CD14-positive monocyte (primary cell): ENCODE measurements at regions not wholly inside any gene's neighbourhood (a gene's known extent, or its start where the extent isn't known, plus 50 kb on each side); places are given as distances from the start of the nearest gene placed in this dataset.

ENCODE experiments used
- DNase-seq, 3 donors: peaks; one replicate each; pipeline ENCODE4 v3.0.0-alpha.2; 2011 to 2022
- H2AFZ ChIP-seq: 2 replicates; pipeline ENCODE4 v1.6.0; 2012; ENCODE audit warnings: mild to moderate bottlenecking, low read depth, low read length, inconsistent platforms; ENCODE audit not compliant: insufficient read depth, poor library complexity, severe bottlenecking
- H3K27ac ChIP-seq, 2 donors: 1 replicate in 1 of 2; 2 replicates in 1 of 2; pipeline ENCODE4 v1.5.1; 2012 to 2013; ENCODE audit warnings: low read length in 2 of 2, control low read depth in 1 of 2, inconsistent platforms in 1 of 2, low read depth in 1 of 2, mild to moderate bottlenecking in 1 of 2
- H3K27me3 ChIP-seq, 2 donors: one replicate each; pipeline versions ENCODE4 v1.6.0 to v1.6.1; 2011 to 2013; ENCODE audit warnings: low read length in 2 of 2; ENCODE audit not compliant: control insufficient read depth in 2 of 2, insufficient read depth in 2 of 2
- H3K36me3 ChIP-seq, 2 donors: replicated peaks in 1 of 2; 1 replicate in 1 of 2; 2 replicates in 1 of 2; pipeline versions ENCODE4 v1.5.1 to v1.6.1; 2012 to 2013; ENCODE audit warnings: low read length in 2 of 2, control low read depth in 1 of 2, inconsistent platforms in 1 of 2, mild to moderate bottlenecking in 1 of 2; ENCODE audit not compliant: insufficient read depth in 2 of 2, control insufficient read depth in 1 of 2
- H3K4me1 ChIP-seq, 2 donors: 1 replicate in 1 of 2; 2 replicates in 1 of 2; pipeline versions ENCODE4 v1.5.1 to v1.6.1; 2012 to 2013; ENCODE audit warnings: low read length in 2 of 2, control low read depth in 1 of 2, inconsistent platforms in 1 of 2, mild to moderate bottlenecking in 1 of 2, moderate library complexity in 1 of 2; ENCODE audit not compliant: insufficient read depth in 2 of 2, control insufficient read depth in 1 of 2
- H3K4me2 ChIP-seq: replicated peaks from 2 replicates; pipeline ENCODE3; 2012; ENCODE audit warnings: low read length, moderate library complexity, mild to moderate bottlenecking; ENCODE audit not compliant: poor library complexity, severe bottlenecking; ENCODE audit errors: extremely low read depth
- H3K4me3 ChIP-seq, 3 experiments: fragments of 200-600 bp in 1 of 3; sonication (generic) in 1 of 3; replicated peaks in 1 of 3; 1 replicate in 2 of 3; 2 replicates in 1 of 3; pipeline ENCODE4 v1.5.1; 2011 to 2013; ENCODE audit warnings: low read length in 3 of 3, mild to moderate bottlenecking in 3 of 3, control low read depth in 2 of 3, low read depth in 2 of 3, inconsistent platforms in 1 of 3, moderate library complexity in 1 of 3
- H3K79me2 ChIP-seq: 2 replicates; pipeline ENCODE4 v1.6.0; 2012; ENCODE audit warnings: mild to moderate bottlenecking, control low read depth, inconsistent platforms, low read length, moderate library complexity; ENCODE audit not compliant: insufficient read depth
- H3K9ac ChIP-seq: 2 replicates; pipeline ENCODE4 v1.6.0; 2017; ENCODE audit warnings: low read length, mild to moderate bottlenecking; ENCODE audit not compliant: insufficient read depth, poor library complexity, severe bottlenecking
- H3K9me3 ChIP-seq, 2 donors: replicated peaks in 1 of 2; 1 replicate in 1 of 2; 2 replicates in 1 of 2; pipeline versions ENCODE4 v1.5.1 to v1.6.1; 2012 to 2013; ENCODE audit warnings: low read length in 2 of 2, control low read depth in 1 of 2; ENCODE audit not compliant: control insufficient read depth in 1 of 2, insufficient read depth in 1 of 2
- H4K20me1 ChIP-seq: 2 replicates; pipeline ENCODE4 v1.6.0; 2012; ENCODE audit warnings: mild to moderate bottlenecking, low read length, control low read depth, moderate library complexity; ENCODE audit not compliant: insufficient read depth
- H3K27ac Mint-ChIP-seq, 7 donors: one replicate each; pipeline ENCODE4 v1.8.0; 2020; ENCODE audit warnings: mild to moderate bottlenecking in 7 of 7, mixed read lengths in 7 of 7, moderate library complexity in 6 of 7, inconsistent platforms in 2 of 7
- H3K27me3 Mint-ChIP-seq, 3 donors: one replicate each; pipeline ENCODE4 v1.8.0; 2021 to 2022; ENCODE audit warnings: low read depth in 3 of 3, mild to moderate bottlenecking in 3 of 3, mixed read lengths in 3 of 3, moderate library complexity in 3 of 3, inconsistent platforms in 1 of 3
- H3K36me3 Mint-ChIP-seq, 2 donors: one replicate each; pipeline ENCODE4 v1.8.0; 2020; ENCODE audit warnings: mixed read lengths in 2 of 2, inconsistent platforms in 1 of 2, mild to moderate bottlenecking in 1 of 2
- H3K4me1 Mint-ChIP-seq: one replicate; pipeline ENCODE4 v1.8.0; 2020; ENCODE audit warnings: mild to moderate bottlenecking, mixed read lengths
- H3K4me3 Mint-ChIP-seq, 2 donors: one replicate each; pipeline ENCODE4 v1.8.0; 2020; ENCODE audit warnings: mild to moderate bottlenecking in 2 of 2, mixed read lengths in 2 of 2, moderate library complexity in 1 of 2
- H3K9me3 Mint-ChIP-seq, 7 donors: one replicate each; pipeline ENCODE4 v1.8.0; 2020 to 2022; ENCODE audit warnings: mixed read lengths in 7 of 7, mild to moderate bottlenecking in 6 of 7, moderate library complexity in 6 of 7, inconsistent platforms in 2 of 7
- WGBS: methylation state at CpG from one replicate; pipeline ENCODE4 v1.1.5; 2013; ENCODE audit warnings: missing lambda C conversion rate; ENCODE audit not compliant: insufficient coverage; 5-methylcytosine and 5-hydroxymethylcytosine counted together
- intact Hi-C, 2 donors: fragments of 100-400 bp; cut with micrococcal nuclease; formaldehyde crosslinking; loops; one replicate each; pipeline versions ENCODE4 v1.15.0 to v1.15.1; 2023
- TF ChIP-seq, protein P1 (sequence below): fragments of 200-600 bp; IDR thresholded peaks from one replicate; pipeline ENCODE4 v1.8.0; 2022; ENCODE audit warnings: antibody characterized with exemption, mild to moderate bottlenecking

DNA sequence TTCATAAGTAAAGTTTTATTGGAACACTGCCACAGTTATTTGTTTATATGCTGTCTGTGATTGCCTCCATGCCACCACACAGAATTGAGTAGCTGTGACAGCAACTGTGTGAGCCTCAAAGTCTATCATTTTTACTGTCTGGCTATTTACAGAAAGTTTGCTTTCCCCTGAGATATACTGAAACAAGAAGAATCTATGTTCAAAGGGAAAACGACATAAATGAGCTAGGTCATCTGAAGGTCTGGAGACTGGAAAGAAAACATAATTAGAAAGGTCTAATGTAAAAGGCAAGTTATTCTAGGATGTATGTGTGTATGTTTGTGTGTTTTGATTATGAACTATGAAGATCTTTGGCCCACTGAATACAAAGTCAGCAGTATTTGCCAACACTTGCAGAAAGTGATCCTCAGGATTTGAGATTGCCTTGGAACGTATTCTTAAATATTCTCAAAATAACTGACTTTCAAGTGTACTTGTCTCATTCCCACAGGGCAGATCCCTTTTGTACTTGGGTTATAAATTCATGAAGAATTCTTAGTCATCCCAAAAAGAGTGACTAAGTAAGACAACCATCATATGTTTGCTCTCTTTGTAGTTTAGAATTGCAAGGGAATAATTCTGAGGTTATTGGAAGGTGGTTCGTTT is 677.7 kb downstream of the DOK5 start:
- no peak for DNase-seq

DNA sequence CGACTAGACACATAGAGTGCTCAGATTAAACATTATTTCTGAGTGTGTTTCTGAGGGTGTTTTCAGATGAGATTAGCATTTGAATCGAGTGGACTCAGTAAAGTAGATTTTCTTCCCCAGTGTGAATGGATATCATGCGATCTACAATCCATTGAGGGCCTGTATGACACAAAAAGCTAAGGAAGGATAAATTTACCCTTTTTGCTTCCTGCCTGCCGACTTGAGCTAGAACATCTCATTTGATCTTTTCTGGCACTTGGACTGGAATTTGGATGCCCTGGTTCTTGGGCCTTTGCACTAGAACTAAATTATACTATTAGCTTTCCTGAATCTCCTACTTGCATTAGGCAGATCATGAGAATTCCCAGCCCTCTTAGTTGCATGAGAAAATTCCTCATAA is 675.8 kb downstream of the DOK5 start:
- H3K27me3 Mint-ChIP-seq = peaks cover 0 to 3% (median 0%) of the 10 kb centered on the region in 3 donors
- H3K4me2 ChIP-seq = no peak overlapping the region
- intact Hi-C loops = no loop called here
- no peaks in the 10 kb centered on the region for H3K27me3 ChIP-seq
- no peaks in the 10 kb centered on the region for H3K36me3 ChIP-seq
- H3K9ac ChIP-seq = no peak overlapping the region
- H3K9me3 ChIP-seq = no peaks in the 10 kb centered on the region
- peaks cover 0 to 8% (median 3%) of the 10 kb centered on the region in 7 donors for H3K9me3 Mint-ChIP-seq
- no peaks in the 10 kb centered on the region for H3K4me1 ChIP-seq
- H3K36me3 Mint-ChIP-seq = no peaks in the 10 kb centered on the region
- no peak overlapping the region for H3K4me3 Mint-ChIP-seq
- no peak overlapping the region for H3K27ac ChIP-seq
- TF ChIP-seq, protein P1, sequence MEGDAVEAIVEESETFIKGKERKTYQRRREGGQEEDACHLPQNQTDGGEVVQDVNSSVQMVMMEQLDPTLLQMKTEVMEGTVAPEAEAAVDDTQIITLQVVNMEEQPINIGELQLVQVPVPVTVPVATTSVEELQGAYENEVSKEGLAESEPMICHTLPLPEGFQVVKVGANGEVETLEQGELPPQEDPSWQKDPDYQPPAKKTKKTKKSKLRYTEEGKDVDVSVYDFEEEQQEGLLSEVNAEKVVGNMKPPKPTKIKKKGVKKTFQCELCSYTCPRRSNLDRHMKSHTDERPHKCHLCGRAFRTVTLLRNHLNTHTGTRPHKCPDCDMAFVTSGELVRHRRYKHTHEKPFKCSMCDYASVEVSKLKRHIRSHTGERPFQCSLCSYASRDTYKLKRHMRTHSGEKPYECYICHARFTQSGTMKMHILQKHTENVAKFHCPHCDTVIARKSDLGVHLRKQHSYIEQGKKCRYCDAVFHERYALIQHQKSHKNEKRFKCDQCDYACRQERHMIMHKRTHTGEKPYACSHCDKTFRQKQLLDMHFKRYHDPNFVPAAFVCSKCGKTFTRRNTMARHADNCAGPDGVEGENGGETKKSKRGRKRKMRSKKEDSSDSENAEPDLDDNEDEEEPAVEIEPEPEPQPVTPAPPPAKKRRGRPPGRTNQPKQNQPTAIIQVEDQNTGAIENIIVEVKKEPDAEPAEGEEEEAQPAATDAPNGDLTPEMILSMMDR = no peak
- 0% methylated on average over 1 of the region's 4 CpGs for WGBS
- H3K79me2 ChIP-seq = no peaks in the 10 kb centered on the region
- no peak overlapping the region for H3K4me3 ChIP-seq
- no peak overlapping the region for H3K27ac Mint-ChIP-seq
- no peak for DNase-seq
- no peaks in the 10 kb centered on the region for H4K20me1 ChIP-seq
- H2AFZ ChIP-seq = no peak overlapping the region
- H3K4me1 Mint-ChIP-seq = no peaks in the 10 kb centered on the region

More for the DNA sequence above, 677.7 kb downstream of the DOK5 start:
- Mint-ChIP-seq H3K27me3 (peaks cover 0 to 2% (median 1%) of the 10 kb centered on the region in 3 donors), H3K9me3 (peaks cover 0 to 11% (median 5%) of the 10 kb centered on the region in 7 donors), H3K4me1 (no peaks in the 10 kb centered on the region), H3K4me3 (no peak overlapping the region), H3K36me3 (no peaks in the 10 kb centered on the region), H3K27ac (no peak overlapping the region)
- H3K4me3 ChIP-seq = no peak overlapping the region
- H3K4me1 ChIP-seq = no peaks in the 10 kb centered on the region
- 86% methylated on average over 1 of the region's 3 CpGs for WGBS
- no peak overlapping the region for H3K9ac ChIP-seq
- no peak overlapping the region for H2AFZ ChIP-seq
- H3K27me3 ChIP-seq = no peaks in the 10 kb centered on the region
- no peaks in the 10 kb centered on the region for H3K79me2 ChIP-seq
- no peak overlapping the region for H3K27ac ChIP-seq
- no peaks in the 10 kb centered on the region for H4K20me1 ChIP-seq
- H3K9me3 ChIP-seq = no peaks in the 10 kb centered on the region
- no peak overlapping the region for H3K4me2 ChIP-seq
- TF ChIP-seq, protein P1 = no peak
- H3K36me3 ChIP-seq = no peaks in the 10 kb centered on the region
- intact Hi-C loops = no loop called here
